GM23338 (cell line): ENCODE measurements at regions not wholly inside any gene's neighbourhood (a gene's known extent, or its start where the extent isn't known, plus 50 kb on each side); places are given as distances from the start of the nearest gene placed in this dataset.

Experiments used
- ATAC-seq: fragments of 200-7000 bp; cut with Tn5 transposase; 3 replicates; pipeline ENCODE4 v1.9.1; 2020
- DNase-seq: peaks from one replicate; pipeline ENCODE4 v3.0.0-alpha.2; 2015; ENCODE audit warnings: low spot score
- H2AFZ ChIP-seq: fragments of 200-600 bp; sonication (generic); 2 replicates; pipeline ENCODE4 v1.8.0; 2016; ENCODE audit warnings: antibody characterized with exemption, mild to moderate bottlenecking, moderate library complexity
- H3F3A ChIP-seq: fragments of 200-600 bp; sonication (generic); replicated peaks from 2 replicates; pipeline ENCODE4 v1.8.0; 2017; ENCODE audit warnings: antibody characterized with exemption, mixed run types, low read depth
- H3K27ac ChIP-seq: fragments of 200-600 bp; sonication (generic); 2 replicates; pipeline ENCODE4 v1.6.1; 2016; ENCODE audit warnings: low read depth
- H3K27me3 ChIP-seq: fragments of 200-600 bp; sonication (generic); 2 replicates; pipeline ENCODE4 v1.8.0; 2016; ENCODE audit warnings: mild to moderate bottlenecking, mixed run types, moderate library complexity; ENCODE audit not compliant: insufficient read depth
- H3K36me3 ChIP-seq: fragments of 200-600 bp; sonication (generic); 2 replicates; pipeline ENCODE4 v1.8.0; 2016; ENCODE audit warnings: mild to moderate bottlenecking; ENCODE audit not compliant: insufficient read depth
- H3K4me1 ChIP-seq: fragments of 200-600 bp; sonication (generic); 2 replicates; pipeline ENCODE4 v1.8.0; 2016; ENCODE audit warnings: mild to moderate bottlenecking, moderate library complexity; ENCODE audit not compliant: insufficient read depth
- H3K4me2 ChIP-seq: fragments of 200-600 bp; sonication (generic); 2 replicates; pipeline ENCODE4 v1.7.1; 2017; ENCODE audit warnings: mixed run types
- H3K4me3 ChIP-seq: fragments of 200-600 bp; sonication (generic); 2 replicates; pipeline ENCODE4 v1.6.1; 2016; ENCODE audit warnings: mixed run types
- H3K79me2 ChIP-seq: fragments of 200-600 bp; sonication (generic); replicated peaks from 2 replicates; pipeline ENCODE4 v1.8.0; 2017; ENCODE audit warnings: mild to moderate bottlenecking; ENCODE audit not compliant: insufficient read depth
- H3K9me2 ChIP-seq: fragments of 200-600 bp; sonication (generic); 2 replicates; pipeline ENCODE4 v1.8.0; 2017; ENCODE audit not compliant: insufficient read depth
- H4K20me1 ChIP-seq: fragments of 200-600 bp; sonication (generic); replicated peaks from 2 replicates; pipeline ENCODE4 v1.8.0; 2017; ENCODE audit warnings: mild to moderate bottlenecking; ENCODE audit not compliant: insufficient read depth
- H3K27ac Mint-ChIP-seq: 2 replicates; pipeline ENCODE4 v1.8.0; 2020; ENCODE audit warnings: inconsistent platforms, mild to moderate bottlenecking, moderate library complexity, mixed read lengths
- H3K27me3 Mint-ChIP-seq: 3 replicates; pipeline ENCODE4 v1.8.0; 2022; ENCODE audit warnings: low read depth, mild to moderate bottlenecking, moderate library complexity, mixed read lengths, inconsistent platforms; ENCODE audit not compliant: insufficient read depth, poor library complexity
- H3K36me3 Mint-ChIP-seq: 3 replicates; pipeline ENCODE4 v1.8.0; 2021; ENCODE audit warnings: low read depth, mild to moderate bottlenecking, inconsistent platforms, moderate library complexity, mixed read lengths
- H3K4me1 Mint-ChIP-seq: 3 replicates; pipeline ENCODE4 v1.8.0; 2020; ENCODE audit warnings: mild to moderate bottlenecking, inconsistent platforms, mixed read lengths
- H3K4me3 Mint-ChIP-seq: 3 replicates; pipeline ENCODE4 v1.8.0; 2021; ENCODE audit warnings: moderate library complexity, mild to moderate bottlenecking, inconsistent platforms, mixed read lengths
- H3K9me3 Mint-ChIP-seq: 3 replicates; pipeline ENCODE4 v1.8.0; 2020; ENCODE audit warnings: moderate library complexity, mild to moderate bottlenecking, inconsistent platforms, mixed read lengths
- CTCF ChIP-seq, 2 experiments: fragments of 200-600 bp in 1 of 2; sonication (generic) in 1 of 2; conservative IDR thresholded peaks; 2 replicates each; pipeline versions ENCODE4 v1.5.1 to v1.6.1; 2016 to 2017; ENCODE audit warnings: antibody characterized with exemption in 2 of 2, low read depth in 2 of 2, mild to moderate bottlenecking in 2 of 2, moderate library complexity in 1 of 2
- ETS1 ChIP-seq: IDR thresholded peaks from 2 replicates; pipeline ENCODE4 v1.6.1; 2016; ENCODE audit warnings: antibody characterized with exemption
- EZH2 ChIP-seq: fragments of 200-600 bp; sonication (generic); IDR thresholded peaks from one replicate; pipeline ENCODE4 v1.8.0; 2017; ENCODE audit warnings: antibody characterized with exemption, mild to moderate bottlenecking, low read depth; ENCODE audit not compliant: unreplicated experiment
- EZH2phosphoT487 ChIP-seq: fragments of 200-600 bp; sonication (generic); IDR thresholded peaks from one replicate; pipeline ENCODE4 v1.8.1; 2018; ENCODE audit warnings: antibody characterized with exemption; ENCODE audit not compliant: unreplicated experiment
- JUNB ChIP-seq: IDR thresholded peaks from one replicate; pipeline ENCODE4 v1.6.1; 2016; ENCODE audit warnings: antibody characterized with exemption; ENCODE audit not compliant: unreplicated experiment
- NANOG ChIP-seq: IDR thresholded peaks from 2 replicates; pipeline ENCODE4 v1.6.1; 2016; ENCODE audit warnings: antibody characterized with exemption, borderline replicate concordance
- POLR2AphosphoS5 ChIP-seq: IDR thresholded peaks from 2 replicates; pipeline ENCODE4 v1.6.1; 2016; ENCODE audit warnings: antibody characterized with exemption, low read depth
- ZNF462 ChIP-seq: fragments of 250-450 bp; sonication (Bioruptor Pico); IDR thresholded peaks from 2 replicates; pipeline ENCODE4 v1.5.0; 2020; ENCODE audit warnings: mild to moderate bottlenecking, moderate library complexity

- Histone ChIP-seq H3K36me3 (no peaks in the 10 kb centered on the region), H2AFZ (no peak overlapping the region), H3K9me2 (peaks cover 9% of the 10 kb centered on the region; the same call in 1 of the 2 replicates), H3F3A (no peaks in the 10 kb centered on the region), H4K20me1 (no peaks in the 10 kb centered on the region), H3K4me2 (no peak overlapping the region), H3K27me3 (no peaks in the 10 kb centered on the region), H3K4me3 (no peak overlapping the region), H3K27ac (no peak overlapping the region), H3K4me1 (no peaks in the 10 kb centered on the region), H3K79me2 (no peaks in the 10 kb centered on the region)
- TF ChIP-seq EZH2, result no peak
- Mint-ChIP-seq H3K27ac (no peak overlapping the region), H3K4me3 (no peak overlapping the region), H3K4me1 (no peaks in the 10 kb centered on the region), H3K36me3 (peaks cover 7% of the 10 kb centered on the region; the same call in 1 of the 3 replicates), H3K9me3 (peaks cover 17% of the 10 kb centered on the region), H3K27me3 (peaks cover 4% of the 10 kb centered on the region)
- no peak for DNase-seq
- ATAC-seq, result no peak
These were observed 155.1 kb downstream of the CCDC59 start for GRCh38 chr12:82203086-82203485.

DNA sequence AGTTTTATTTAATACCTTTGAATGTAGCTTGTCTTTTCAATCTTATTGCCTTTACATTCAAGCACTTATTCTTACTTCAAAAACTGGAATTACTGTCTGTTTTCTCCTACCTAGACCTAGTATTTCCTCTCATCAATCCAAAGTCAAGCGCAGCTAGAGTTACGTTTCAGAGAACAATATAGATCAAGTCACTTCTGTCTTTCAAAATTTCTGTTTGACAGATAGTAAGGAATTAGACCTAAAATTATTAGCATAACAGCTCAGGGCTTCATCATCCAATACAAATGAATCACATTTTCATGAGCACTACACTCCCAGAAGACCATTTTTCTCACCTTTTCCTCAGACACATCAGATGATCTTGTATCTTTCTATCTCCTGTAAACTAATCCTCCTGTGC is 170.6 kb downstream of the CCDC59 start:
- ATAC-seq (no peak), DNase-seq (no peak)
- Mint-ChIP-seq H3K9me3 (no peaks in the 10 kb centered on the region), H3K27ac (no peak overlapping the region), H3K27me3 (no peaks in the 10 kb centered on the region), H3K36me3 (no peaks in the 10 kb centered on the region), H3K4me3 (no peak overlapping the region), H3K4me1 (no peaks in the 10 kb centered on the region)
- Histone ChIP-seq H3K27me3 (no peaks in the 10 kb centered on the region), H3K27ac (no peak overlapping the region), H3K36me3 (no peaks in the 10 kb centered on the region), H4K20me1 (no peaks in the 10 kb centered on the region), H3F3A (no peaks in the 10 kb centered on the region), H3K79me2 (no peaks in the 10 kb centered on the region), H3K9me2 (no peaks in the 10 kb centered on the region), H2AFZ (no peak overlapping the region), H3K4me3 (no peak overlapping the region), H3K4me1 (no peaks in the 10 kb centered on the region), H3K4me2 (no peak overlapping the region)
- TF ChIP-seq EZH2 (no peak), ETS1 (no peak), NANOG (no peak), CTCF (conservative IDR thresholded peaks at IDR 0.05; ENCODE audit: low read depth in 2 of 2) (no peak), ZNF462 (CRISPR knock-in tag) (no peak), JUNB (no peak), POLR2AphosphoS5 (no peak), EZH2phosphoT487 (no peak)
